PC-3 (cell line): ENCODE measurements at regions not wholly inside any gene's neighbourhood (a gene's known extent, or its start where the extent isn't known, plus 50 kb on each side); places are given as distances from the start of the nearest gene placed in this dataset.

Experiments
- CTCF ChIP-seq: fragments of 300-600 bp; sonication (generic); conservative IDR thresholded peaks from 2 replicates; pipeline ENCODE4 v1.5.1; 2017; ENCODE audit warnings: antibody characterized with exemption, low read depth, mild to moderate bottlenecking, low read length
- EZH2 ChIP-seq: fragments of 300-600 bp; sonication (generic); IDR thresholded peaks from one replicate; pipeline ENCODE4 v1.6.1; 2017; ENCODE audit warnings: antibody characterized with exemption, mild to moderate bottlenecking, low read length; ENCODE audit not compliant: unreplicated experiment
- EZH2phosphoT487 ChIP-seq: fragments of 300-600 bp; sonication (generic); IDR thresholded peaks from 2 replicates; pipeline ENCODE4 v1.6.1; 2018; ENCODE audit warnings: mild to moderate bottlenecking, antibody characterized with exemption, low read length, borderline replicate concordance

GRCh38 chr2:59993726-59994125 is 559.7 kb downstream of the BCL11A start:
- no peak for TF ChIP-seq CTCF
- no peak for TF ChIP-seq EZH2phosphoT487
- no peak for TF ChIP-seq EZH2
